ENCODE measurements at regions not wholly inside any gene's neighbourhood (a gene's known extent, or its start where the extent isn't known, plus 50 kb on each side); places are given as distances from the start of the nearest gene placed in this dataset.

DNA sequence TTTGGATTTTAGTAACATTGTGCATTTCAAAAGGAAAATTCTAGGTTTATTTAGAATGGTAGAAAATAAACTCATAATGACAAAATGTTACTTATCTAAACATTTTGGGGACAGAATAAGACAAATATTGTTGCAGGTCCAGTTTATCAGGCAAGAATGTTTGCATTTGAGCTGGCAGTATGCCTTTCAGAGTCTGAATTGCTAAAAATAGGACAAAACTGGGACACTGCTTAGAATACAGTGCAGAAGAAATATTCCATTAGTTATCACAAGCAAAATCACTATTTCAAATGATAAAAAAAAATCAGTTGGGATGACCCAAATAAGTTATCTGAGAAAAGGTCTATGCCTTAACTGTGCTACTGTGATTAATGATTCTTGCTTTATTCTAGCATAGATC lies 870.3 kb upstream of the MIR17HG start (continued):
- no peak for TF ChIP-seq ZFX (IDR thresholded peaks at IDR 0.05)
- TF ChIP-seq, protein P1, sequence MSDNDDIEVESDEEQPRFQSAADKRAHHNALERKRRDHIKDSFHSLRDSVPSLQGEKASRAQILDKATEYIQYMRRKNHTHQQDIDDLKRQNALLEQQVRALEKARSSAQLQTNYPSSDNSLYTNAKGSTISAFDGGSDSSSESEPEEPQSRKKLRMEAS (IDR thresholded peaks at IDR 0.05): no peak
- TF ChIP-seq TCF7L2 (IDR thresholded peaks at IDR 0.05; ENCODE audit: borderline replicate concordance, extremely low read depth, insufficient read depth, insufficient read length): no peak
- TF ChIP-seq RAD21 (IDR thresholded peaks at IDR 0.05; ENCODE audit: low read depth): no peak
- no peak for TF ChIP-seq FOSL1 (IDR thresholded peaks at IDR 0.05; ENCODE audit: low read depth)
- TF ChIP-seq CEBPB (IDR thresholded peaks at IDR 0.05; ENCODE audit: low read depth): no peak

DNA sequence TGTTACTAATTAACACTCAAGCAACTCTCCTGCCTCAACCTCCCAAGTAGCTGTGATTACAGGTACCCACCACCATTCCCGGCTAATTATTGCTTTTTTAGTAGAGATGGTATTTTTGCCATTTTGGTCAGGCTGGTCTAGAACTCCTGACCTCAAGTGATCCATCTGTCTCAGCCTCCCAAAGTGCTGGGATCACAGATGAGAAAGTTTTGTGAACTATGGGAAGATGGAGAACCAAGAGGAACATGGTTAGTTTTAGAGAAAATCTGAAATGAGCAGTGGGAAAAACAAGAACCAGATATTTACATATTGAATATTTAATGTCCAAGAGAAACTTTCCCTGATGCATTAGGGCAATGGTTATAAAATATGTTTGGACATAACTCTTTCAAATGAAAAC lies 863.6 kb upstream of the MIR17HG start:
- H3K9ac ChIP-seq (ENCODE audit: low read length): no peak overlapping the region
- CTCF ChIA-PET: no interaction called here
- H3K27ac ChIP-seq (ENCODE audit: low read depth, low read length): no peak overlapping the region
- no peaks in the 10 kb centered on the region for H3K27me3 ChIP-seq (ENCODE audit: insufficient read depth, low read length)
- no peak overlapping the region for H3K4me2 ChIP-seq (ENCODE audit: low read length)
- peaks cover 4 to 6% of the 10 kb centered on the region in 2 experiments; a peak in 1 of 4 replicates for H3K4me1 ChIP-seq (ENCODE audit: control insufficient read depth in 1 of 2, insufficient read depth in 2 of 2, low read length in 2 of 2)
- no peak for DNase-seq (ENCODE audit: low read depth, low spot score)
- TF ChIP-seq CEBPB (IDR thresholded peaks at IDR 0.05; ENCODE audit: low read depth): no peak
- TF ChIP-seq, protein P1 (IDR thresholded peaks at IDR 0.05): no peak
- TF ChIP-seq, protein P2, sequence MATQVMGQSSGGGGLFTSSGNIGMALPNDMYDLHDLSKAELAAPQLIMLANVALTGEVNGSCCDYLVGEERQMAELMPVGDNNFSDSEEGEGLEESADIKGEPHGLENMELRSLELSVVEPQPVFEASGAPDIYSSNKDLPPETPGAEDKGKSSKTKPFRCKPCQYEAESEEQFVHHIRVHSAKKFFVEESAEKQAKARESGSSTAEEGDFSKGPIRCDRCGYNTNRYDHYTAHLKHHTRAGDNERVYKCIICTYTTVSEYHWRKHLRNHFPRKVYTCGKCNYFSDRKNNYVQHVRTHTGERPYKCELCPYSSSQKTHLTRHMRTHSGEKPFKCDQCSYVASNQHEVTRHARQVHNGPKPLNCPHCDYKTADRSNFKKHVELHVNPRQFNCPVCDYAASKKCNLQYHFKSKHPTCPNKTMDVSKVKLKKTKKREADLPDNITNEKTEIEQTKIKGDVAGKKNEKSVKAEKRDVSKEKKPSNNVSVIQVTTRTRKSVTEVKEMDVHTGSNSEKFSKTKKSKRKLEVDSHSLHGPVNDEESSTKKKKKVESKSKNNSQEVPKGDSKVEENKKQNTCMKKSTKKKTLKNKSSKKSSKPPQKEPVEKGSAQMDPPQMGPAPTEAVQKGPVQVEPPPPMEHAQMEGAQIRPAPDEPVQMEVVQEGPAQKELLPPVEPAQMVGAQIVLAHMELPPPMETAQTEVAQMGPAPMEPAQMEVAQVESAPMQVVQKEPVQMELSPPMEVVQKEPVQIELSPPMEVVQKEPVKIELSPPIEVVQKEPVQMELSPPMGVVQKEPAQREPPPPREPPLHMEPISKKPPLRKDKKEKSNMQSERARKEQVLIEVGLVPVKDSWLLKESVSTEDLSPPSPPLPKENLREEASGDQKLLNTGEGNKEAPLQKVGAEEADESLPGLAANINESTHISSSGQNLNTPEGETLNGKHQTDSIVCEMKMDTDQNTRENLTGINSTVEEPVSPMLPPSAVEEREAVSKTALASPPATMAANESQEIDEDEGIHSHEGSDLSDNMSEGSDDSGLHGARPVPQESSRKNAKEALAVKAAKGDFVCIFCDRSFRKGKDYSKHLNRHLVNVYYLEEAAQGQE (IDR thresholded peaks at IDR 0.05; ENCODE audit: low read depth): no peak
- TF ChIP-seq SRF (IDR thresholded peaks at IDR 0.05; ENCODE audit: low read depth): no peak
- TF ChIP-seq CBX3 (IDR thresholded peaks at IDR 0.05; ENCODE audit: low read depth): no peak
- no peak for TF ChIP-seq TCF7L2 (IDR thresholded peaks at IDR 0.05; ENCODE audit: borderline replicate concordance, extremely low read depth, insufficient read depth, insufficient read length)
- TF ChIP-seq, protein P3, sequence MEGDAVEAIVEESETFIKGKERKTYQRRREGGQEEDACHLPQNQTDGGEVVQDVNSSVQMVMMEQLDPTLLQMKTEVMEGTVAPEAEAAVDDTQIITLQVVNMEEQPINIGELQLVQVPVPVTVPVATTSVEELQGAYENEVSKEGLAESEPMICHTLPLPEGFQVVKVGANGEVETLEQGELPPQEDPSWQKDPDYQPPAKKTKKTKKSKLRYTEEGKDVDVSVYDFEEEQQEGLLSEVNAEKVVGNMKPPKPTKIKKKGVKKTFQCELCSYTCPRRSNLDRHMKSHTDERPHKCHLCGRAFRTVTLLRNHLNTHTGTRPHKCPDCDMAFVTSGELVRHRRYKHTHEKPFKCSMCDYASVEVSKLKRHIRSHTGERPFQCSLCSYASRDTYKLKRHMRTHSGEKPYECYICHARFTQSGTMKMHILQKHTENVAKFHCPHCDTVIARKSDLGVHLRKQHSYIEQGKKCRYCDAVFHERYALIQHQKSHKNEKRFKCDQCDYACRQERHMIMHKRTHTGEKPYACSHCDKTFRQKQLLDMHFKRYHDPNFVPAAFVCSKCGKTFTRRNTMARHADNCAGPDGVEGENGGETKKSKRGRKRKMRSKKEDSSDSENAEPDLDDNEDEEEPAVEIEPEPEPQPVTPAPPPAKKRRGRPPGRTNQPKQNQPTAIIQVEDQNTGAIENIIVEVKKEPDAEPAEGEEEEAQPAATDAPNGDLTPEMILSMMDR (IDR thresholded peaks at IDR 0.05 in 2 of 3, conservative IDR thresholded peaks at IDR 0.05 in 1 of 3; ENCODE audit: borderline replicate concordance in 1 of 3, insufficient read depth in 1 of 3, low read depth in 2 of 3, low read length in 2 of 3): no peak
- TF ChIP-seq FOSL1 (IDR thresholded peaks at IDR 0.05; ENCODE audit: low read depth): no peak
- TF ChIP-seq POLR2AphosphoS5 (IDR thresholded peaks at IDR 0.05; ENCODE audit: low read depth, low read length): no peak
- no peak for TF ChIP-seq ZFX (IDR thresholded peaks at IDR 0.05)
- no peak for TF ChIP-seq ELF1 (IDR thresholded peaks at IDR 0.05; ENCODE audit: borderline replicate concordance, low read depth)
- TF ChIP-seq, protein P4, sequence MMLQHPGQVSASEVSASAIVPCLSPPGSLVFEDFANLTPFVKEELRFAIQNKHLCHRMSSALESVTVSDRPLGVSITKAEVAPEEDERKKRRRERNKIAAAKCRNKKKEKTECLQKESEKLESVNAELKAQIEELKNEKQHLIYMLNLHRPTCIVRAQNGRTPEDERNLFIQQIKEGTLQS (IDR thresholded peaks at IDR 0.05): no peak
- TF ChIP-seq JUND (IDR thresholded peaks at IDR 0.05): no peak
- no peak for TF ChIP-seq SP1 (IDR thresholded peaks at IDR 0.05; ENCODE audit: low read depth)
- no peak for TF ChIP-seq POLR2A (IDR thresholded peaks at IDR 0.05; ENCODE audit: borderline replicate concordance, extremely low read depth, insufficient read depth, insufficient read length)
- TF ChIP-seq, protein P5, sequence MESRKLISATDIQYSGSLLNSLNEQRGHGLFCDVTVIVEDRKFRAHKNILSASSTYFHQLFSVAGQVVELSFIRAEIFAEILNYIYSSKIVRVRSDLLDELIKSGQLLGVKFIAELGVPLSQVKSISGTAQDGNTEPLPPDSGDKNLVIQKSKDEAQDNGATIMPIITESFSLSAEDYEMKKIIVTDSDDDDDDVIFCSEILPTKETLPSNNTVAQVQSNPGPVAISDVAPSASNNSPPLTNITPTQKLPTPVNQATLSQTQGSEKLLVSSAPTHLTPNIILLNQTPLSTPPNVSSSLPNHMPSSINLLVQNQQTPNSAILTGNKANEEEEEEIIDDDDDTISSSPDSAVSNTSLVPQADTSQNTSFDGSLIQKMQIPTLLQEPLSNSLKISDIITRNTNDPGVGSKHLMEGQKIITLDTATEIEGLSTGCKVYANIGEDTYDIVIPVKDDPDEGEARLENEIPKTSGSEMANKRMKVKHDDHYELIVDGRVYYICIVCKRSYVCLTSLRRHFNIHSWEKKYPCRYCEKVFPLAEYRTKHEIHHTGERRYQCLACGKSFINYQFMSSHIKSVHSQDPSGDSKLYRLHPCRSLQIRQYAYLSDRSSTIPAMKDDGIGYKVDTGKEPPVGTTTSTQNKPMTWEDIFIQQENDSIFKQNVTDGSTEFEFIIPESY (IDR thresholded peaks at IDR 0.05; ENCODE audit: extremely low read depth, insufficient replicate concordance, low read length): no peak
- TF ChIP-seq RAD21 (IDR thresholded peaks at IDR 0.05; ENCODE audit: low read depth): no peak
- no peak for TF ChIP-seq SIN3A (IDR thresholded peaks at IDR 0.05; ENCODE audit: low read depth)
- ATAC-seq: no peak
- intact Hi-C loops (cut with micrococcal nuclease): no loop called here
- H3K9me3 ChIP-seq (ENCODE audit: control insufficient read depth in 1 of 2, insufficient read depth in 1 of 2, low read depth in 1 of 2, low read length in 2 of 2): no peaks in the 10 kb centered on the region
- H3K79me2 ChIP-seq (ENCODE audit: insufficient read depth, low read length): no peaks in the 10 kb centered on the region
- RAD21 ChIA-PET (ENCODE audit: low non-redundant PET in 1 of 2, low total read pairs in 2 of 2, uncharacterized antibody in 2 of 2, unreplicated experiment in 2 of 2): no interaction called here
- no peaks in the 10 kb centered on the region for H3K9me2 ChIP-seq (ENCODE audit: insufficient read depth)
- POLR2A ChIA-PET: no interaction called here
- no peak overlapping the region for H3K4me3 ChIP-seq (replicated peaks in 1 of 2; ENCODE audit: low read depth in 1 of 2, low read length in 2 of 2)
- no TSS peak for BruUV-seq (replicated peaks)
- H3K36me3 ChIP-seq (ENCODE audit: control insufficient read depth in 1 of 2, insufficient read depth in 2 of 2, low read length in 2 of 2): no peaks in the 10 kb centered on the region
- H2AFZ ChIP-seq (ENCODE audit: low read depth, low read length, poor library complexity, severe bottlenecking): no peak overlapping the region
- no peaks in the 10 kb centered on the region for H4K20me1 ChIP-seq (ENCODE audit: insufficient read depth)

All from HCT116 (cell line).